HG03139 (cell line): ENCODE measurements at regions not wholly inside any gene's neighbourhood (a gene's known extent, or its start where the extent isn't known, plus 50 kb on each side); places are given as distances from the start of the nearest gene placed in this dataset.

ENCODE experiments used
- ATAC-seq: cut with Tn5 transposase; IDR thresholded peaks from one replicate; pipeline ENCODE4 v1.9.1; 2021; ENCODE audit not compliant: unreplicated experiment

DNA sequence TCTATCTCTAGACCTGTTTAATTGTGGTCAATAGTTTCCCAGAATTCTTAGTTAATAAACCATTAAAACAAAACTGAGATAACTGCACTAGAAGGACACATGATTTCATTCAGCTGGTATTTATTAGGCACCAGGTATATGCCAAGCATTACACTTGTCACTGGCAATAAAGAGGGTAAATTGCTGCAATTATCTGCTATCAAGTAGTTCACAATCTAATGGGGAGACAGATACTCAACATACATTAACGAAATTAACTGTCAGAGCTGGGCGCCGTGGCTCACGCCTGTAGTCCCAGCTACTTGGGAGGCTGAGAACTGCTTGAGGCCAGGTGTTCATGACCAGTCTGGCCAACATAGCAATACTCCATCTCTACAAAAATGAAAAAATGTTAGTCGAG lies 71.7 kb upstream of the WIPF1 start:
- no peak for ATAC-seq

DNA sequence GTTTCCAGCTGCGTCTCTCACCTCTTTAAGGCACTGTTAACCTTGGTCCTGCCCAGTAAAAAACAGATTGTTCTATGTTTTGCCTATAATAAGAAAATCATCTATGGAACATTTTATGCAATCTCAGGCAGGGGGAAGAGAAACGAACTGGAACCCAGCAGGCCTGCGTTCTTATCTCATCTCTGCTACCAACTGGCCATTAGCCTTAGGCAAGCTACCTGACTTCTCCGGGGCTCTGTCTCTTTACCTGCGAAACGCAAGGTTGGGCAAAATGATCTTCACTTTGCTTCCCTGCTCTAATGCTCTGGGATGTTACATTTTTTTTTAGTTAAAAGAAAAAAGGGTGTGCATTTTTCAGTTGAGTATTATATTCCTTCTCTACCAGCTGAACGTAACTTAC lies 70.5 kb upstream of the WIPF1 start:
- no peak for ATAC-seq

GRCh38 chr2:174667250-174667860 lies 69.8 kb upstream of the WIPF1 start:
- ATAC-seq = no peak

- no peak for ATAC-seq
Observed at GRCh38 chr2:174666845-174667244, 69.2 kb upstream of the WIPF1 start.

GRCh38 chr2:174666312-174666711 lies 68.7 kb upstream of the WIPF1 start:
- ATAC-seq = no peak

- no peak for ATAC-seq
Observed at GRCh38 chr2:174664084-174664759, 66.6 kb upstream of the WIPF1 start.

DNA sequence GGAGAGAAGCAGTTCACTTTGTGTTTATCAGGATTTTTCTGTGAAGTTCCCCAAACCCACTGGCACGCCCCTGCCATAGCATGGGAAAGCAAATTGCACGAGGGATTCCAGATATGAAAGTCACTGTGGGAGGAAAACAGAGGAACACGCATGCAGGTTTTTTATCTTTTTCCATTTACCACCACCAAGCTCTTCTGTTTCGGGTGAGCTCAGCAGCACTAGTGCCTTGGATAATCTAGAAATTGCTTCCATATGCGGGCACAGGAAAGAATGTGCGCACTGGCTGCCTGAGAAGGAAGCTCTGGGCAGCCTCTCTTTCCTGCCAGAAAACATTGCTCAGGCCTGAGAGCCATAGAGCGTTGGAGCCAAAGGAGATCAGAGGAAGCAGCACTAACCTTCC lies 65.9 kb upstream of the WIPF1 start:
- no peak for ATAC-seq

GRCh38 chr2:174662859-174663258 lies 65.3 kb upstream of the WIPF1 start:
- no peak for ATAC-seq

DNA sequence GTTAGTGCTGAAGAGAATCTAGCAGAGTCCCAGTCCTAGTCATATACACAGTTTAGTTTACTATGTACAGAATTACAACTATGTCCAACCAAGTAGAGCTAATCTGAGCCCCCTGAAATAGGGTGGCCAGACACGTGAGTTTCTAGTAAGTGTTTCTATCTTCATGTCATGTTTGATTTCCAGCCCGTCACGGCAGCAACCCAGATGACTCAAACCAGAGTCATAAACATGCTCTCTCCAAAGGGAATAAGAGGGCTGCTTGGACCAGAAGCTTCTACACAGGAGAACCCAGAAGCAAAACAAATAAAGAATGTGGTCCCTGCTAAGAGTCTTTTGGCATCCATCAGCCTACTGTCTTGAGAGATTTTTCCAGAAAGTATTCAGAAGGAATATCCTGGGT lies 64.9 kb upstream of the WIPF1 start:
- ATAC-seq = no peak

GRCh38 chr2:174660984-174661675 lies 63.5 kb upstream of the WIPF1 start:
- ATAC-seq = no peak

- no peak for ATAC-seq
Observed at GRCh38 chr2:174659069-174659900, 61.7 kb upstream of the WIPF1 start.

DNA sequence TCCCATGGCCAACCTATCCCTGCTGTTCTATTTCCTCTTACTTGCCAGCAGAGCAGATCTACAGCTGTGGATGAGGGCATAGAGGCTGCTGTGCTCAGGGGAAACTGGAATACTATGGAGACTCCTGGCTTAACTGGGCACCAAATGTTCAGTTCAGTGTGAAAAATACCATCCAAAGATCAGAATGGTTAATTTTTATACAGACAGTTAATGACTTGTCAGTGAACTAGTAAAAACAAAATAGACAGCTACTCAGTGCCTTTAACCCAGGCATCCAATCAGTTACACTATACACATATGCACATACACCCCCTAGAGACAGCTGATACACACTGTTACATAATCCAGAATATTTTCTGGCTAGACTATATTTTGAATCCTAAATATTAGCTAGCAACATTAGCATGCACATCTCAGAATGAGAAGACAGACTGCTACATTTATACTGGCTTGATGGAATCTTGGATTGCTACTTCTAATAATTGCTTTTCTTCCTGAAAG lies 59.1 kb upstream of the WIPF1 start:
- no peak for ATAC-seq

GRCh38 chr2:174656035-174656434 lies 58.4 kb upstream of the WIPF1 start:
- ATAC-seq = no peak

- ATAC-seq = no peak
Observed at GRCh38 chr2:174654419-174654941, 56.9 kb upstream of the WIPF1 start.

DNA sequence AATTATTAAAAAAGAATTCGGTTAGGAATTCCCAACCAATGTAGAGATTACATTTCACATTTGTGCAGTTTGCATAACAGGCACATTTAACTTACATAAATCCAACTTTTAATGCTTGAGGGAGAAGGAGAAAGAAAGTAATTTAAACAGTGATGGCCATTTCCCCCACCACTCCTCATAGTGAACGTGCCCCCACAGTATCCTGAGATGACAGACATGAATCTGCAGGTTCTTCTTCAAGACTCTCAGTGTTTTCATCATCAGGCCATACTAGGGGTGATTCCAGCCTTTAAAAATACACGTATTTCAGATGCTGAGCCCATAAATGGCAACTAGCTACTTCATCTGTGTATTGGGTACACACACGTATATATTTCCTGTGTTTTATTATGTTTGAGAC lies 51.3 kb upstream of the WIPF1 start:
- no peak for ATAC-seq
